NCI-H1417 (cell line): ENCODE measurements at regions not wholly inside any gene's neighbourhood (a gene's known extent, or its start where the extent isn't known, plus 50 kb on each side); places are given as distances from the start of the nearest gene placed in this dataset.

Source experiments
- DNase-seq, 3 experiments: peaks; one replicate each; lab custom pipeline; 2025; lab: John Stamatoyannopoulos, UW

DNA sequence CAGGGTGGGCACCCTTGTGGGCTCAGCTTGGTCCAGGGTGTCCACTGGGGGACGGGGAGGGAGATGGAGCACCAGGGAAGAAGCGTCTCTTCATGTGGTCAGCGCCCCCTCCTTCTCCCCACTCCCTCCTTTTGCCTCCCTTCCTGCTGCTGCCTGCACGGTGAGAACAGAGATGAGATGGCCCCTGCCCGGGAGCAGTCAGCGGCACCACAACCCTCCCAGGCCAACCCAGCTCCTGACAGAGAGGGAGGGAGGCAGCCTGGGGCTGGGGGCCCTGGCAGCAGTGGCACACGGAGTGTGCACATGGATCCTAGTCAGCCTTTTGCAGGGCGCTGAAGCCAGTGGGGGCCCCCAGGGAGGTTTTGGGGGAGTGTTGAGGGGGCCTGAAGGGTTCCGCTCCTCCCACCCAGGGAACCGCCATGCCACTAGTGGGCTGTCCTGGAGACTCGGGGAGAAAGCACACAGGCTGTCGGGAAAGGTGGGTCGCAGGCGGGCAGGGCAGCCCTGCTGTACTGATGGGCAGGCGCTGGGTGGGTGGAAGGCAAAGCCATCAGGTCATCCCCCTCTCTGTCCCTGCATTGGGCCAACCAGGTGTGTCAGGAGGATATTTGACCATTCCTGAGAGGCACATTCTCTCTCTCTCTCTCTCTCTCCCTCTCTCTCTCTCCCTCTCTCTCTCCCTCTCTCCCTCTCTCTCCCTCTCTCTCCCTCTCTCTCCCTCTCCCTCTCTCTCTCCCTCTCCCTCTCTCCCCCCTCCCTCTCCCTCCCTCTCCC, 94.3 kb upstream of the BHLHE23 start:
- no peak for DNase-seq

DNA sequence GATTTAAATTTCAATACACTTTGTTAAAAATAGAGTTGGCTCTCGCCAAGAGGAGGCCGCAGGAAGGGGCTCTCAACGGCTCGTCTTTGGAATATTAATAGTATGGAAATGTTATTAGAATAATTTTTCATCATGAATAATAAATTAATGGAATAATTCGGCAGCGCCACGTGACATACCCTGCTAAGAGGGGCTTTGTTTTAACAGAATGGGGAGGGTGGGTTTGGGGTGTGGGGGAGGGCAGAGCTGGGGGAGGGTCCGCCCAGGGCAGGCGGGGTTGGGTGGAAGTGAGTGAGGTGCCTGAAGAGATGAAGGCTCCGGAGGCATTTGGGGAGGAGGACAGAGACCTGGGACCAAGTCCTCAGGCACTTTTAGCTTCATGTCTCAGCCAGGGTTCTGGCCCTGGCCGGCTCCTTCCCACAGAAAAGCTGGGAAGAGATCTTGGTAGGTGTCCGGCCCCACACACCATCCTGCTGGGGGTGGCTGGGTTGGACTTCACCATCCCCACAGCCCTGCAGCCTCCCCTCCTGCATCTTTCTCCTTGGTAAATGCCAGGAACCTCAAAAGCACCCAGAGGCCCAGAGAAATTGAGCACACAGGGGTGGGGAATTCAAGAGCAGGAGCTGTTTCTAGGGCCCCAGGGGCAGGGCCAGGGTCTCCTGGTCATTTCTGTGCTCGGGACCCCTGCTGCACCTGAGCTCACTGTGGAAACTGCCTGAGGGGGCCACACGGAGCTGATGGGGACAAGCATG, 93.6 kb upstream of the BHLHE23 start:
- DNase-seq: no peak

DNA sequence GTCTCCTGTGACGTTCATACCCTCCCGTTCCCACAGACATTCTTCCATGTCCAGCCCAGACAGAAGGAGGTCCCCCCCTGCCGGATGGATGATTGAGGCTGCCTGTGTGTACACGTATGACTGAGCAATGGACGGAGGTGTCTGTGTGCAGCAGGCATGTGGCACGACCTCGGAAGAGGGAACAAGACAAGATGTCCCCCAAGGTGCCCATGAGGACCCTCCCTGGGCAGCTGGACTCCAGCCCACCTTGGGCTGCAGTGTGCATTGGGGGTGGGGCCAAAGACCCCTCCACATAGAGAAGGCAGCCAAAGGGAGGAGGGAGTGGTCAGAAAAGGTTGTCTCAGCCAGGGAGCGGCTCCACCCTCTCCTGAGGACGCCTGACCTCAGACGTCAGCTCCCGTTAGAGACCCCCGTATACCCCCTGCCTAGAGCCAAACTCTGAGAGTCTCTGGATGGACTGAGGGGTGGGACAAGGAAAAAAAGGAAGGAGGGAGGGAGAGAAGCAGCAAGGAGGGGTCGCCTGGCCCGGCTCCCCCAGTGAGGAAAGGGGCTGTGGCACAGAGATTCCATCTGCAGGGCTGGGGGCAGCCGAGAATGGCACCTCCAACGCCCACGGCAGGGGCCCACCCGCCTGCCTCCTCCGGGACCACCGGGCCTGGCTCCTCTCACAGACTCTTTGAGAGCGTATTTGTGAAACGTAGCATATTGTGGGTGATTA, 92.9 kb upstream of the BHLHE23 start:
- no peak for DNase-seq

- no peak for DNase-seq
These were observed 91.5 kb upstream of the BHLHE23 start for GRCh38 chr20:63098195-63098810.

GRCh38 chr20:63097336-63097831, 90.6 kb upstream of the BHLHE23 start:
- DNase-seq: no peak

GRCh38 chr20:63096681-63097335, 90.0 kb upstream of the BHLHE23 start:
- no peak for DNase-seq

GRCh38 chr20:63095718-63096654, 89.2 kb upstream of the BHLHE23 start:
- DNase-seq: no peak

DNA sequence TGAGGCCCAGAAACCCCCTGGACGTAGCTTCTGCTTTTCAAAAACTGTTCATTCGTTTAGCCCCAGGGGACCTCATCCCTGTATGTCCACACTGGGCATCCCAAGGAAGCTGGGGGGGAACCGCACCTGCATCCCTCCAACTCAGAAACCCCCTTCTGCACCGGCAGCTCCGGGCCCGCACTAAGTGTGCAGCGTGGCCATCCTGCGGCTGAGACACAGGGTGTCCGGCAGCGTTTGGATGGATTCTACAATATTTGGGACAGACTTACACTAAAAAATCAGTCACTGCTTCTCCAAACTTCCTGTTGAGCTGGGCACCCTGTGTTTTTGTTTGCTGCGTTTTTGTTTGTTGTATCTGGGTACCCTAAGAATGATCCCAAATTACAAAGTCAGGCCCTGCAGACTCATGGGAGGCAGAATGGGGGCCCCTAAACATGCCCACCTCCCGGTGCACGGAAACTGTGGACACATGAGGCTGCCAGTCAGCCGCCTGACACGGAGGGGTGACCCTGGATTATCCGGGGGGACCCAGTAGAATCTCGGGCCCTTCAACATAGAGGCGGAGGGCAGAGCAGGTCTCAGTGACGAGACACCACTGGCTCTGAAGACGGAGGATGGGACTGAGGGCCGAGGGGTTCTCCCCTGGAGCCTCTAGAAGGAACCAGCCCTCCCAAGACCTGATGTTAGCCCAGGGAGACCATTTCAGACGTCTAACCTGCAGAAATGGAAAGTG, 88.2 kb upstream of the BHLHE23 start:
- DNase-seq: no peak

- no peak for DNase-seq
These were observed 87.4 kb upstream of the BHLHE23 start for GRCh38 chr20:63093966-63094766.

GRCh38 chr20:63092660-63093215, 86.0 kb upstream of the BHLHE23 start:
- no peak for DNase-seq

GRCh38 chr20:63091901-63092659, 85.3 kb upstream of the BHLHE23 start:
- DNase-seq: no peak

DNA sequence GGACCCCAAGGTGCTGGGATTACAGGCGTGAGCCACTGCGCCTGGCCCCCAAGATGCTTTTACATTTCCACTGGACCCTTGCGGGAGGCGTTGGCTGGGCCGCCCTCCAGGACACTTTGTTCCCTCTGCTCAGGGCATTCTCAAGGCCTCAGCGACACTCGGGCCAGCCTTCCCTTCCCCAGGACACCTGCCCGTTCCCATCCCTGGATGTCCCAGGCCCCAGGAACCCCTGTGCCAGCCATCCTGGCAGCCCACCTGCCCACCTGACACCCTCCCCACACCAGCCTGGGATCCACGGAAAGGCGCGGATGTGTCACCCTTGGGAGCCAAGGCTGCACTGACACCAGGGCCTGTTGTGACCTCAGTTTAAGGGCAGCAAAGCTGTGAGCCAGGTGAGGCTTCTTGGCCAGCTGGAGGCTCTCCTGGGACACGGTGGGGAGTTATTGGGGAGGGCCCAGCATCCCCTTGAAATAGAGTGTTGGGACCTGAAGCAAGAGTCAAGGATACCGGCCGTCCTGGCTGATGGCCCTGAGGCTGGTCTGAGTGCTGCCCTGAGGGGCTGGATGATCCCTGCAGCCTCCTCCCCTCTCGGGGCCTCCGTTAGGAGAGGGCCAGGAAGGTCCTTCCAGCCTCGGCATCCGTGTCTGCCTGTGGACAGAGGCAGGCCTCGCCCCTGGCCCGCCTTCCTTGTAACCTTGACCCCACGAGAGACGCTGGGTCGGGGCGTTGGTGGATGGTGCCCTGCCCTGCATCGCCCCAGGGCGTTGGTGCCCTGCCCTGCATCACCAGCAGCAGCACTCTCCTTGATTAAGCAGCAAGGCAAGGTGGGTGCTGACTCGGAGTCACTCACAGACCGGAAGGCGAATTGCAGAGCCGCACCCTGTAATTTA, 84.2 kb upstream of the BHLHE23 start:
- DNase-seq: peak in 1 of 3 experiments; percentile 81

GRCh38 chr20:63090052-63090451, 83.3 kb upstream of the BHLHE23 start:
- DNase-seq: no peak

- DNase-seq: peak in 1 of 3 experiments; percentile 90
These were observed 82.5 kb upstream of the BHLHE23 start for GRCh38 chr20:63089051-63089907.

GRCh38 chr20:63087872-63088680, 81.3 kb upstream of the BHLHE23 start:
- DNase-seq: peak; percentile 19 to 95 (median 91)
